Subcutaneous abdominal adipose tissue (tissue), 5 donors: ENCODE measurements at regions not wholly inside any gene's neighbourhood (a gene's known extent, or its start where the extent isn't known, plus 50 kb on each side); places are given as distances from the start of the nearest gene placed in this dataset.

ENCODE experiments used
- H3K27ac ChIP-seq: one replicate; pipeline ENCODE4 v1.7.0; 2013; ENCODE audit warnings: low read depth, mild to moderate bottlenecking, inconsistent platforms, low read length, moderate library complexity
- H3K27me3 ChIP-seq, 5 donors: one replicate each; pipeline ENCODE4 v1.7.0; 2013; ENCODE audit warnings: low read length in 5 of 5, inconsistent platforms in 1 of 5; ENCODE audit not compliant: control insufficient read depth in 5 of 5, insufficient read depth in 4 of 5
- H3K36me3 ChIP-seq, 5 donors: one replicate each; pipeline ENCODE4 v1.7.0; 2013; ENCODE audit warnings: low read length in 5 of 5; ENCODE audit not compliant: control insufficient read depth in 5 of 5, insufficient read depth in 5 of 5
- H3K4me1 ChIP-seq, 5 donors: one replicate each; pipeline ENCODE4 v1.7.0; 2013; ENCODE audit warnings: low read length in 5 of 5, mild to moderate bottlenecking in 3 of 5, moderate library complexity in 1 of 5; ENCODE audit not compliant: control insufficient read depth in 5 of 5, insufficient read depth in 5 of 5
- H3K4me3 ChIP-seq, 5 donors: one replicate each; pipeline ENCODE4 v1.7.0; 2013; ENCODE audit warnings: low read length in 5 of 5, low read depth in 1 of 5
- H3K9ac ChIP-seq, 5 donors: one replicate each; pipeline ENCODE4 v1.7.0; 2013; ENCODE audit warnings: low read length in 5 of 5, mild to moderate bottlenecking in 4 of 5, moderate library complexity in 3 of 5
- H3K9me3 ChIP-seq, 5 donors: one replicate each; pipeline ENCODE4 v1.7.0; 2013; ENCODE audit warnings: low read length in 5 of 5; ENCODE audit not compliant: control insufficient read depth in 5 of 5
- donor health status: healthy.
- donor health status: healthy.
- donor health status: healthy.
- donor health status: healthy.
- donor health status: healthy.

DNA sequence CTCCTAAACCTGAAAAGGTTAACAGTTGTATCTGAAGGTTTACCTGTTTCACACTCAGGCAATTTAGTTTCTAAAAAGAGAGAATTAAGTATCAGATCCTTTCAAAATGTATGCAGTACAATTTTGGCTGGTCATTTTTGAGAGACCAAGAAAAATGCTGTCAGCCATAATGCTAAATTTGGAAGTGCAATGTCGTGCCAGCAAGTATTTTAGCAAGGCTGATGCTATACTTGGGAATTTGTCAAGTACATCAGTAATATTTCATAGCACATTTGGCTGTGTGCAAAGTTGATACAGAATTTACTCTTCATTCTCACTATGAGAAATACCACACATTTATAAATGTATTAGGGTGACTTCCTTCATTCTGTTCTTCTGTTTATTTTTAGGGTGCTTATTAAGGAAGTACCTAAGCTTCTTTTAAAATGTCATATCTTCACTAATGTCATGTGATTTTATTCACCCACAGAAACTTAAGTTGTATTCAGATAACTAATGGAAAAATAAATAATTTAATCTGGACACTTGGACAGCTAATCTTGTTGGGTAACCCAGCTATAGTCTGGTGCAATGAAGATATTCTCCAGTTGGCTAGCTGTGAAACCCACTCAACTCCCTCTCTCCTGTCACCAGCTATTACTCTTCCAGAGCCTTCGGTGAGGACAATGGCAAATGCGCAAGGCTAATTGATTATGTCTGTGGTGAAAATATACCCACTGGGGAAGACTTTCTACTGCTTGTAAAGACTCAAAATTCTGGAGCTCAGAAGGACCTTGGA, 84.2 kb upstream of the TLL1 start:
- no peak overlapping the region for H3K27ac ChIP-seq
- H3K4me3 ChIP-seq = no peak overlapping the region
- H3K27me3 ChIP-seq = no peaks in the 10 kb centered on the region
- H3K9me3 ChIP-seq = no peaks in the 10 kb centered on the region
- no peak overlapping the region for H3K9ac ChIP-seq
- H3K36me3 ChIP-seq = no peaks in the 10 kb centered on the region
- H3K4me1 ChIP-seq = peaks cover 0 to 31% (median 11%) of the 10 kb centered on the region in 5 donors

DNA sequence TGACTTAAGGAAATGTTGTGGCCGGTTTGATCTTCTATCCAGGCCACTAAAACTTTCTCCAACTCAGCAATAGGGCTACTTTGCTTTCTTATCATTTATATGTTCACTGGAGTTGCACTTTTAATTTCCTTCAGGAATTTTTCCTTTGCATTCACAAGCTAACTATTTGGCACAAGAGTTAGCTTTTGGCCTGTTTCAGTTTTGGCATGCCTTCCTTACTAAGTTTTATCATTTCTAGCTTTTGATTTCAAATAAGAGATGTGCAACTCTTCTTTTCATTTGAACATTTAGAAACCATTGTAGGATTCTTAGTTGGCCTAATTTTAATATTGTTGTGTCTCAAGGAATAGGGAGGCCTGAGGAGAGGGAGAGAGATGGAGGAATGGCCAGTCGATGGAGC, 79.8 kb upstream of the TLL1 start:
- Histone ChIP-seq H3K36me3 (no peaks in the 10 kb centered on the region), H3K9me3 (no peaks in the 10 kb centered on the region), H3K4me3 (no peak overlapping the region), H3K9ac (no peak overlapping the region), H3K27me3 (no peaks in the 10 kb centered on the region), H3K4me1 (peaks cover 0 to 18% (median 4%) of the 10 kb centered on the region in 5 donors), H3K27ac (no peak overlapping the region)

DNA sequence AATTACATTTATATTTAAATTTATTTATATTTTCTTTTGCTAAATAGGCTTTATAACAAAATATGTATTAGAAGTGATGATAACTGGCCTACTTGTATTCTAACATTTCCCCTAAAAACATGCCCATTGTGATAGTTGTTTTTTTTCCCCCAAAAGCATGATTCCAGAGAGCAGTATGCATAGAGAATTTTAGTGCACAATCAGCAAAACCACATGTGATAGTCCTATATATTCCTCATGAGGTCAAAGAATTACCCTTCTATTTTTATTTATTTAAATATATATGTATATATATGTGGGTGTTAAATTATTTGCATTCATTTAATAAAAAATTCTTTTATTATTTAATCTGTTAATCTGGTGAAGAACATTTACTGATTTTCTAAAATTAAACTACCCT, 78.2 kb upstream of the TLL1 start:
- Histone ChIP-seq H3K27ac (no peak overlapping the region), H3K27me3 (no peaks in the 10 kb centered on the region), H3K9me3 (peaks cover 0 to 5% (median 0%) of the 10 kb centered on the region in 5 donors), H3K36me3 (no peaks in the 10 kb centered on the region), H3K4me3 (no peak overlapping the region), H3K9ac (no peak overlapping the region), H3K4me1 (peaks cover 0 to 8% (median 0%) of the 10 kb centered on the region in 5 donors)

DNA sequence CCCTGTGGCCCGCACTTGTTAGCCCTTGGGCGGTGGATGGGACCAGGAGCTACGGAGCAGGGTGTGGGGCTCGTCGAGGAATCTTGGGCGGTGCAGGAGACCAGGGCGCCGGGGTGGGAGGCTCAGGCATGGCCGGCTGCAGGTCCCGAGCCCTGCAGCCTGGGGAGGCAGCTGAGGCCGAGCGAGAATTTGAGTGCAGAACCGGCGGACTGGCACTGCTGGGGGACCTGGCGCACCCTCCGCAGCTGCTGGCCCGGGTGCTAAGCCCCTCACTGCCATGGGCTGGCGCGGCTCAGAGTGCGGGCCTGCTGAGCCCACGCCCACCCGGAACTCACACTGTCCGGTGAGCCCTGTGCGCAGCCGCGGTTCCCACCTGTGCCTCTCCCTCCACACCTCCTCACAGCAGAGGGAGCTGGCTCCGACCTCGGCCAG, 73.6 kb upstream of the TLL1 start:
- H3K27me3 ChIP-seq = no peaks in the 10 kb centered on the region
- no peaks in the 10 kb centered on the region for H3K36me3 ChIP-seq
- no peaks in the 10 kb centered on the region for H3K4me1 ChIP-seq
- no peak overlapping the region for H3K4me3 ChIP-seq
- no peak overlapping the region for H3K9ac ChIP-seq
- H3K9me3 ChIP-seq = peaks cover 0 to 5% (median 0%) of the 10 kb centered on the region in 5 donors
- H3K27ac ChIP-seq = no peak overlapping the region

DNA sequence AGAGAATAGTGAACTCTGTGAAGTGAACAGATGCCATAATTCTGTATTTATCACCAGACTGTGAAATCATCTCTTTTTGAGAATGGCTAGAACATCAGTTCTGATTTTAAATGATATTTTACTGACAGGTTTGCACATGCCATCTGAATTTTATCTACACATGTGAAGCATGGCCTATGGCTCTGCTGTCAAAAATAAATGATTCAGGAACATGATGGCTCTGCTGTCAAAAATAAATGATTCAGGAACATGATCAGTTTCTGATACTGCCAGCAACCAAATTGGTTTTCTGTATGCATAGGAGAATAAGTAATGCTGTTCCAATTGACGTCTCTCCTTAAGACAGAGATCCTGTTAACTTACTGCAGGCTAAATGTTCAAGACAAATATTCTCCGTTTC, 70.6 kb upstream of the TLL1 start:
- Histone ChIP-seq H3K27ac (no peak overlapping the region), H3K4me1 (no peaks in the 10 kb centered on the region), H3K9ac (no peak overlapping the region), H3K36me3 (no peaks in the 10 kb centered on the region), H3K9me3 (peaks cover 0 to 5% (median 0%) of the 10 kb centered on the region in 5 donors), H3K27me3 (no peaks in the 10 kb centered on the region), H3K4me3 (no peak overlapping the region)

DNA sequence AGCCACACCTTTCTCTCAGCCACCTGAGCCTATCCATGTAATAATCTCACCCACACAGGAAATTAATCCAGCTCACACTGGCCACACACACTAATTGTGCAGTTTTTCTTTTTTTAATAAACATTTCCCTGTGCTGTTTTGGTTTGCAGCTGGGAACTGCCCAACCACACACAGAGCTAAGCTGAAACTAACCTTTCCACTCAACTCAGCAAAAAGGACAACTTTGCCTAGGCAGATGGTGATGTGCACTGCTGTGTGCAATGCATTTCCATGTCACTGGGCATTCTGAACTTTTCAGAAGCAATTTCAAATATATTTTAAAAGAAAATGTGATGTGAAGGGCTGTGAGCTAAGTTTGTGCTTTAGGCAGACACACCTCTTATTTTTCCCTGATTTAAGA, 70.0 kb upstream of the TLL1 start:
- no peaks in the 10 kb centered on the region for H3K4me1 ChIP-seq
- no peaks in the 10 kb centered on the region for H3K27me3 ChIP-seq
- H3K9ac ChIP-seq = no peak overlapping the region
- H3K4me3 ChIP-seq = no peak overlapping the region
- no peaks in the 10 kb centered on the region for H3K36me3 ChIP-seq
- H3K27ac ChIP-seq = no peak overlapping the region
- H3K9me3 ChIP-seq = peaks cover 0 to 5% (median 0%) of the 10 kb centered on the region in 5 donors

DNA sequence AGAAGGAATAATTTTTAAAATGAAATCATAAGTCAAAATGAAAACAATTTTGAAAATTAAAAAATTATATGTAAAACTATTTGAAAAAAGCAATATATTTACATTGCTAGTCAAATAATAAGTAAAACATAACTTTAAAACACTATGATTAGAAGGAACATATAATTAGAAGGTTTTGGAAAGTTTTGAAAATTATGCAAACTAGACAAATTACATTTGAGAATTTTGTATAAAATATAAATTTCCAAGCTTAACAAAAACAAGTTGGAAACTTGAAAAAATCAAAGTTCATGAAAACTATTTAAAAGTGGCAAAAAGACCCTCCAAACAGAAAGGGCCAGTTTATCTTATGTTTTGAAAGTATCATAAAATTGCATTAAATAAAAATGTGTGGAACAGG, 67.6 kb upstream of the TLL1 start:
- Histone ChIP-seq H3K36me3 (no peaks in the 10 kb centered on the region), H3K27ac (no peak overlapping the region), H3K4me1 (no peaks in the 10 kb centered on the region), H3K4me3 (no peak overlapping the region), H3K9me3 (no peaks in the 10 kb centered on the region), H3K27me3 (no peaks in the 10 kb centered on the region), H3K9ac (no peak overlapping the region)

DNA sequence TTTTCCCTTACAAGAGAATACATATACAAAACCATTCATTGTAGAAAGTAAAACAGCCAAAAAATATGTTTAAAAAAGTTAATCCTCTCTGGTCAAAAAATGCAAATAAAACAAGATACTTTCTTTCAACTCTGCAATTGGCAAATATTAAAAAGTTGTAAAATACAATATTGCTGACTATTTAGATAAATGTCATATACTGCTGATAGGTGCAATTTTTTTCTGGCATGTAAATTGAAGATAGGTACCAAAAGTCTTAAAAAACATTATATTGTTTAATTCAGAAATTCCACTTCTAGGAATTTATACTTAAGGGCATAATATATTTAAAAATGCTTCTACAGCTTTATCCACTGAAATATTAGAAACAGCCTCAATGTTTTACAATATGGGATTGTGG, 66.4 kb upstream of the TLL1 start:
- no peaks in the 10 kb centered on the region for H3K4me1 ChIP-seq
- H3K36me3 ChIP-seq = no peaks in the 10 kb centered on the region
- H3K9ac ChIP-seq = no peak overlapping the region
- H3K27me3 ChIP-seq = no peaks in the 10 kb centered on the region
- no peak overlapping the region for H3K4me3 ChIP-seq
- no peaks in the 10 kb centered on the region for H3K9me3 ChIP-seq
- H3K27ac ChIP-seq = no peak overlapping the region

DNA sequence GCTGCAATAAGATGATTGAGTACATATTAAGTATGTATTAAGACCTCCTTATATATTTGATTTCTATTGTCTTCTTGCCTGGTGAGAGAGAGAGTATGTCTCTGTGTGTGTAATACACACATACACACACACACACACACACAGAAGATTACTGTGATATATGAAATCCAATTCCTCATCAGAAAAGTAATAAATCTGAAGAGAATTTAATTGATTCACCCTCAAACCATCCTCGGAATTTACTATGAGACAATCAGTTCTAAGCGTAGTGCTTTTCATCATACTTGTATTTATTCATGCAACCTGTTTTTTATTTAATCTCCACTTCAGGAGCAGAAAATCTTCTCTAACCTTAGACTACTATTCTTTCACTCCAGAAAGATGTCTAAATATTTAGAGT, 62.3 kb upstream of the TLL1 start:
- Histone ChIP-seq H3K27me3 (no peaks in the 10 kb centered on the region), H3K27ac (no peak overlapping the region), H3K4me1 (no peaks in the 10 kb centered on the region), H3K9me3 (no peaks in the 10 kb centered on the region), H3K9ac (no peak overlapping the region), H3K36me3 (no peaks in the 10 kb centered on the region), H3K4me3 (no peak overlapping the region)

DNA sequence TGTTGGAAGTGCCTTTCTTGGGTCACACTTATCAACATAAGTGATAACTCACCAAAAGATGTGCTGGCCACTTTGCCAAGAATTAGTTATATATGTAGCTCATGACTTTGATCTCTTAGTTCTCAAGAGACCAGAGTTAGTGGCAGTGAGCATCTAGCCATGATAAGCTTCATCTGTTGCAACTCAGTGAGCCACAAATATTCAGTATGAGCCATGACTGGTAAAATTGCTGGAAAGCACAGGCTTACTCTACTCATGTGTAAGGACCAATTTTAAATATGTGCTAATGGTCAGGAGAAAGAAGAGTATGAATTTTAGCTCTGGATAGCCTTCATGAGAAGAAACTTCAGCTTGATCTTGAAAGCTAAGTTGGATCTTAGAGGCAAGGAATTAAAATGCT, 59.4 kb upstream of the TLL1 start:
- Histone ChIP-seq H3K9me3 (no peaks in the 10 kb centered on the region), H3K27ac (no peak overlapping the region), H3K4me3 (no peak overlapping the region), H3K4me1 (no peaks in the 10 kb centered on the region), H3K9ac (no peak overlapping the region), H3K27me3 (no peaks in the 10 kb centered on the region), H3K36me3 (no peaks in the 10 kb centered on the region)
